ENCODE measurements at regions not wholly inside any gene's neighbourhood (a gene's known extent, or its start where the extent isn't known, plus 50 kb on each side); places are given as distances from the start of the nearest gene placed in this dataset.

GRCh38 chr6:23176471-23176870 lies 607.1 kb downstream of the HDGFL1 start:
- no peak for DNase-seq

GRCh38 chr6:23176883-23177282 lies 607.5 kb downstream of the HDGFL1 start:
- DNase-seq = no peak

- no peak for DNase-seq
These were observed 608.4 kb downstream of the HDGFL1 start for GRCh38 chr6:23177806-23178205.

GRCh38 chr6:23179994-23180393 lies 610.6 kb downstream of the HDGFL1 start:
- DNase-seq = no peak

- no peak for DNase-seq
These were observed 611.3 kb downstream of the HDGFL1 start for GRCh38 chr6:23180504-23181293.

- no peak for DNase-seq
These were observed 612.2 kb downstream of the HDGFL1 start for GRCh38 chr6:23181356-23182110.

GRCh38 chr6:23183846-23184245 lies 614.5 kb downstream of the HDGFL1 start:
- no peak for DNase-seq

GRCh38 chr6:23184351-23184750 lies 615.0 kb downstream of the HDGFL1 start:
- no peak for DNase-seq

- DNase-seq = no peak
These were observed 626.1 kb downstream of the HDGFL1 start for GRCh38 chr6:23195487-23195886.

- DNase-seq = no peak
These were observed 630.2 kb downstream of the HDGFL1 start for GRCh38 chr6:23199541-23199940.

GRCh38 chr6:23200946-23201345 lies 631.6 kb downstream of the HDGFL1 start:
- DNase-seq = no peak

- DNase-seq = no peak
These were observed 632.8 kb downstream of the HDGFL1 start for GRCh38 chr6:23202207-23202606.

GRCh38 chr6:23212398-23212797 lies 643.0 kb downstream of the HDGFL1 start:
- no peak for DNase-seq

- DNase-seq = no peak
These were observed 643.8 kb downstream of the HDGFL1 start for GRCh38 chr6:23213193-23213592.

- DNase-seq = no peak
These were observed 644.3 kb downstream of the HDGFL1 start for GRCh38 chr6:23213651-23214050.

- DNase-seq = no peak
These were observed 649.4 kb downstream of the HDGFL1 start for GRCh38 chr6:23218751-23219150.

GRCh38 chr6:23222724-23223123 lies 653.4 kb downstream of the HDGFL1 start:
- no peak for DNase-seq

- DNase-seq = no peak
These were observed 655.2 kb downstream of the HDGFL1 start for GRCh38 chr6:23224540-23224939.

- no peak for DNase-seq
These were observed 659.2 kb downstream of the HDGFL1 start for GRCh38 chr6:23228439-23229024.

- DNase-seq = no peak
These were observed 674.5 kb downstream of the HDGFL1 start for GRCh38 chr6:23243854-23244253.

- no peak for DNase-seq
These were observed 674.9 kb downstream of the HDGFL1 start for GRCh38 chr6:23244300-23244699.

GRCh38 chr6:23245572-23245971 lies 676.2 kb downstream of the HDGFL1 start:
- DNase-seq = no peak

- no peak for DNase-seq
These were observed 677.5 kb downstream of the HDGFL1 start for GRCh38 chr6:23246896-23247295.

GRCh38 chr6:23250556-23250955 lies 681.2 kb downstream of the HDGFL1 start:
- DNase-seq = no peak
